ENCODE measurements at regions not wholly inside any gene's neighbourhood (a gene's known extent, or its start where the extent isn't known, plus 50 kb on each side); places are given as distances from the start of the nearest gene placed in this dataset.

GRCh38 chr5:159702301-159702700, 214.0 kb upstream of the ADRA1B start:
- intact Hi-C loops (cut with DNase I) = no loop called here
- DNase-seq = no peak

GRCh38 chr5:159702826-159703225, 213.5 kb upstream of the ADRA1B start:
- no peak for DNase-seq
- intact Hi-C loops (cut with DNase I) = no loop called here

- no peak for DNase-seq
- intact Hi-C loops (cut with DNase I) = no loop called here
These were observed 212.1 kb upstream of the ADRA1B start for GRCh38 chr5:159704160-159704559.

DNA sequence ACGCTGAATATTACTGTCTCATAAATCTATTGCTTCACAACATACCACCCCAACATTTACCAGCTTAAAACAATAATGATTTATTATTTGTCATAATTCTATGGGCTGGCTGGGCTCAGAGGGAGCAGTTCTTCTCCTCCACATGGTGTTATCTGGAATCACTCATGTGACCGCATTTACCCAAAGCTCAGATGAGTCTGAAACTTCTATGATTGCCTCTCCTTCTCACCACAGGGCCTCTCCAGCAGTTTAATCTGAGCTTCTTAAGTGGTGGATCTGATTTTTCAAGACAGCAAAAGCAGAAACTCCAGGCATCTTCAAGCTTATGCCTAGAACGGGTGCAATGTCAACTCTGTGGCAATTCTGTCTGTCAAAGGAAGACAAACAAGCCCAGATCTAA, 210.3 kb upstream of the ADRA1B start:
- no peak for DNase-seq
- intact Hi-C loops (cut with DNase I) = no loop called here

GRCh38 chr5:159708090-159708489, 208.2 kb upstream of the ADRA1B start:
- intact Hi-C loops (cut with DNase I) = no loop called here
- no peak for DNase-seq

DNA sequence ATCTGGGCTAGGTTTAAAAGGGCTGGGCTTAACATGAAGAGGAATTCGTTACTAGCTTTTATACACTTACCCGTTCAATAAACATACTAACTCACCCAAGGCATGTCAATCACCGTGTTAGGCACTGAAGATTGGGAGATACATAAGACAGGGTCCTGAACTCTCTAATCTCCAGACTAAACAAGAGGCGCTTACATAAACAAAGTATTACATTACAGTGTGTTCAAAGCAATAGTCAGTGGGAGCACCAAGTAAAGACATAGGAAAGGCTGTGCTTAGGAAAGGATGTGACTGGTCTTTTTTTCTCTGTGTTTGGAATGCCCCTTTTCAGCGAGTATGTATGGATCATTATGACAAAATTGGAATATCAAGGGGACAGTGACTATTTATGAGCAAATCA, 203.6 kb upstream of the ADRA1B start:
- no peak for DNase-seq
- intact Hi-C loops (cut with DNase I) = no loop called here

GRCh38 chr5:159713254-159713653, 203.0 kb upstream of the ADRA1B start:
- DNase-seq = no peak
- intact Hi-C loops (cut with DNase I) = no loop called here

DNA sequence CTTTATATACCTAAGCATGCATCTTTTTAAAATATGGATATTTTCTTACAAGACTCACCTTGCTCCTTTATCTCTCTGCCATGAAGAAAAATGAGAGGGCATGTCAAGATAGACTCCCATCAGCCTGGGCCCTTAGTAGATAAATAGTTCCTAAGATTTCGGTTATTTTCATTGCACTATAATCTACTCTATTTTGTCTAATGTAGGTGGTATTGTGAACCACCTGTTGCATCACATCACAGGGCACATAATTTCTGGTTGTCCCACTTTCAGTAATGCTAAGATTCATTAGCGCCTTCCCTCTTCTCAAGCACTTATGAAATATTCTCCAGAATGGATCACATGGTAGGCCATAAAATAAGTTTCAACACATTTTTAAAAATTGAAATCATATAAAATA, 202.5 kb upstream of the ADRA1B start:
- intact Hi-C loops (cut with DNase I) = no loop called here

DNA sequence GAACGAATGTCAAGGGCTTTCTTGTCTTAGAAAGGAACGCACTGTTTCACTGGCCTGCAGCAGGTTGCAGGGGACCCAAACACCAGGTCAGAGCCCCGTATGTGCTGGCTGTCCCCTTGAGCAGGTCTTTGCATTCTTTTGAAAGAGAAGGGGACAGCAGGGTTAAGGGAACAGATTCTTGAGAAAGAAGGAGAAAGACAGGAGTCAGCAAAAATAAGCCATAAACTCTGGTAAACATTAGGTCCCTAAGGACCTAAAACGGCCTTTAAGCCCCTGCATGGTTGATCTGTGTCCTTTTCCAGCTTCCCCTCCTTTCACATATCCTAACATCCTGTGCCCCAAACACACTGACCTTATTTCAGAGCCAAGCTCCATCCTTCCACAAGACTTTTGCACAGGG, 190.8 kb upstream of the ADRA1B start:
- no peak for DNase-seq
- intact Hi-C loops (cut with DNase I) = no loop called here

More for the DNA sequence above, 202.5 kb upstream of the ADRA1B start:
- DNase-seq = no peak

DNA sequence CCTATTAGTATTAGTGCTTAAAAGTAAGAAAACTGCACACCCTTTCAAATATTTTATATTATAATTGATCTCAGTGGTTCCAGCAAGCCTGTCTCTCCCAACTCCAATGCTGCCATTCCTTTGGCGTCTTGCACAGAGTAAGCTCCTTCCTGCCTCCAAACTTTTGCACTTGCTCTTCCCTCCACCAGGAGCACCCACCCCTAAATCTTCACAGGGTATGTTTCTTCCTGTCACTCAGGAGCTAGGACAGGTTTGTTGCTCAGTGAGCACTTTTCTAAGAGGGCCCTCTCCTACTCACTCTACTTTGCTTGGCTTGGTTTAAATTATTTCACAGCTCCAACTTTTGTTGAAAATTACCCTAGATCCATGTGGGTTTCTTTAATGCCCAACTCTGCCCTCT, 189.1 kb upstream of the ADRA1B start:
- no peak for DNase-seq
- intact Hi-C loops (cut with DNase I) = no loop called here

GRCh38 chr5:159730285-159730684, 186.0 kb upstream of the ADRA1B start:
- intact Hi-C loops (cut with DNase I) = no loop called here
- DNase-seq = no peak

- no peak for DNase-seq
- intact Hi-C loops (cut with DNase I) = no loop called here
These were observed 184.1 kb upstream of the ADRA1B start for GRCh38 chr5:159732220-159732619.

DNA sequence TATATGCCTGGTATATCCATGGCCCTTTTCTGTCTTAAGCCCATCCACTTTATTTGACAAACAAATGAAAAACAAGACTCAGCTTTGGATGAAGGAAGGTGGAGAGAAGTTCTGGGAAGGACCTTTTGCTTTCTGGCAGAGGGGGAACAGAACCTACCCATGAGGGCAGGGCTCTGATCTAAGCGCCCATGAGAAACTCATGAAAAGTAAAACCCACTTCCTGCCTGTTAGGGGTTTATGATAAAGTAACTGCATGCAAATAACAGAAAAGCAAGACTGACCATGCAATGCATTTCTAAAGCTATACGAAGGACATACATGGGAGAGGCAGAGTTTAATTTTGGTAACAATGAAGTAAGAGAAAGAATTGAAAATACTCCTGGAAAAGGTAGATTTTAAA, 181.9 kb upstream of the ADRA1B start:
- DNase-seq = no peak
- intact Hi-C loops (cut with DNase I) = no loop called here

GRCh38 chr5:159735036-159735435, 181.2 kb upstream of the ADRA1B start:
- intact Hi-C loops (cut with DNase I) = no loop called here

GRCh38 chr5:159735749-159736660, 180.3 kb upstream of the ADRA1B start:
- DNase-seq = peak in 1 of 42 donors; percentile 9
- intact Hi-C loops (cut with DNase I) = no loop called here

More at GRCh38 chr5:159735036-159735435, 181.2 kb upstream of the ADRA1B start:
- DNase-seq = no peak

GRCh38 chr5:159736844-159737243, 179.4 kb upstream of the ADRA1B start:
- DNase-seq = no peak
- intact Hi-C loops (cut with DNase I) = no loop called here

DNA sequence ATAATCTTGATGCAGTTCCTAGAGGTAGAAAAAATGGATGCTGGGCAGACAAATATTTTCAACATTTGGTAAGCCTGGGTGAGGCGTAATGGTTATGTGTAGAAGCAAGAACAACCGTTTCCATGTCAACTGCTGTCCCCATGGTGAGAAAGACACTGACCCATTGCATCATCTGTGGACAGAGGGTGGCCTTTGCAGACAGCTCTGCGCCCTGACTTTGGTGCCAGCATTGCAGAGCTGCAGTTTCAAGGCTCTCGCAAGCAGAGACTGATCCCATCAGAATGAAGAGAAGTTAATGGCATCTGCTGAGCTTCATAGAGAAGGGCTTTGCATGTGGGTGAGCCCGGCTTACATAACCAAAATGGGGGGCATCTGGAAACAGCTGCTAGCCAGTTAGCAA, 179.0 kb upstream of the ADRA1B start:
- no peak for DNase-seq

GRCh38 chr5:159741829-159742322, 174.4 kb upstream of the ADRA1B start:
- DNase-seq = no peak

More for the DNA sequence above, 179.0 kb upstream of the ADRA1B start:
- intact Hi-C loops (cut with DNase I) = no loop called here

DNA sequence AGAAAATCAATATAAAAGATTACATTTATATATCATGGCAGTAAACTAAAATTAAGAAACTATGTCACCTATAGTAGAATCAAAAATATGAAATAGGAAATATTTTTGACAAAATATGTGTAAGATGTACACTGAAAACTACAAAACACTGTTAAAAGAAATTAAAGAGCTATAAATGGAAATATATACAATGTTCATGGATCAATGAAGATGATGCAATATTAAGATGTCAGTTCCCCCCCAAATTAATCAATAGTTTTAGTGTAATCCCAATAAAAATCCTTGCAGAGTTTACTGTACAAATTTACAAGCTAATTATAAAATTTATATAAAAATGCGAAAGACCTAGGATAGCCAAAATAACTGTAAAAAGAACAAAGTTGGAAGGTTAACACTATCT, 173.0 kb upstream of the ADRA1B start:
- DNase-seq = no peak
- intact Hi-C loops (cut with DNase I) = no loop called here

More at GRCh38 chr5:159741829-159742322, 174.4 kb upstream of the ADRA1B start:
- intact Hi-C loops (cut with DNase I) = no loop called here

GRCh38 chr5:159746707-159747106, 169.6 kb upstream of the ADRA1B start:
- DNase-seq = no peak
- intact Hi-C loops (cut with DNase I) = no loop called here

DNA sequence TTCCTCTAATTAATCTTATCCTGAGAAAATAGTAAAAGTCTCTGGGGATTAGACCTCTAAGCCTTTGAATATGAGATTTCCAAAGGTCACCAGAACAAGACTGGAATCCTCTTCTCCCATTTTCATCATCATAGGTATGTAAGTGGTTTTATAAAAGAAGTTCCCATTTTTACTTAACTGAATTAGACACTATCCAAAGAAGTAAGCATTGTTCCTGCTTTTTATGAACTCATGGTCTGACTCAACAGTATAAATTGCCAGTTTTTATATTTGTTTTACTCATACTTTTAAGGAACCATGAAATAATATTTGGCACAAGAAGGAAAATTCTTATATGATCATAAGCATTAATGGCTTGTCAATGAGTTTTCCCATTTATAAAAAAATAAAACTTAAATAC, 167.1 kb upstream of the ADRA1B start:
- DNase-seq = no peak
- intact Hi-C loops (cut with DNase I) = no loop called here
